H1 (cell line): ENCODE measurements at regions not wholly inside any gene's neighbourhood (a gene's known extent, or its start where the extent isn't known, plus 50 kb on each side); places are given as distances from the start of the nearest gene placed in this dataset.

Source experiments
- CHD7 ChIP-seq: fragments of 300-600 bp; sonication (generic); IDR thresholded peaks from 2 replicates; pipeline ENCODE4 v1.7.1; 2012; ENCODE audit warnings: low read length, moderate library complexity, mild to moderate bottlenecking, inconsistent platforms; ENCODE audit not compliant: insufficient replicate concordance

- TF ChIP-seq CHD7 = no peak
These were observed 574.8 kb downstream of the MBD2 start (continued) for GRCh38 chr18:53649621-53650020.
